ENCODE measurements at regions not wholly inside any gene's neighbourhood (a gene's known extent, or its start where the extent isn't known, plus 50 kb on each side); places are given as distances from the start of the nearest gene placed in this dataset.

GRCh38 chr1:25037174-25038074 lies 107.3 kb upstream of the RUNX3 start:
- DNase-seq (ENCODE audit: low spot score) = peak; percentile 18

GRCh38 chr1:25036117-25036546 lies 106.1 kb upstream of the RUNX3 start:
- no peak for DNase-seq (ENCODE audit: low spot score)

- DNase-seq (ENCODE audit: low spot score) = no peak
Measured at GRCh38 chr1:25035523-25036116, 105.5 kb upstream of the RUNX3 start.

- DNase-seq (ENCODE audit: low spot score) = no peak
Measured at GRCh38 chr1:25034736-25035522, 104.9 kb upstream of the RUNX3 start.

- no peak for DNase-seq (ENCODE audit: low spot score)
Measured at GRCh38 chr1:25033828-25034705, 104.0 kb upstream of the RUNX3 start.

- no peak for DNase-seq (ENCODE audit: low spot score)
Measured at GRCh38 chr1:25033030-25033827, 103.2 kb upstream of the RUNX3 start.

- no peak for DNase-seq (ENCODE audit: low spot score)
Measured at GRCh38 chr1:25031966-25032667, 102.0 kb upstream of the RUNX3 start.

GRCh38 chr1:25031601-25031965 lies 101.5 kb upstream of the RUNX3 start:
- DNase-seq (ENCODE audit: low spot score) = no peak

GRCh38 chr1:25030674-25031589 lies 100.9 kb upstream of the RUNX3 start:
- no peak for DNase-seq (ENCODE audit: low spot score)

GRCh38 chr1:25030012-25030411 lies 99.9 kb upstream of the RUNX3 start:
- no peak for DNase-seq (ENCODE audit: low spot score)

- no peak for DNase-seq (ENCODE audit: low spot score)
Measured at GRCh38 chr1:25028907-25029599, 99.0 kb upstream of the RUNX3 start.

GRCh38 chr1:25028587-25028906 lies 98.5 kb upstream of the RUNX3 start:
- no peak for DNase-seq (ENCODE audit: low spot score)

- DNase-seq (ENCODE audit: low spot score) = no peak
Measured at GRCh38 chr1:25027822-25028586, 97.9 kb upstream of the RUNX3 start.

- DNase-seq (ENCODE audit: low spot score) = no peak
Measured at GRCh38 chr1:25026730-25027450, 96.8 kb upstream of the RUNX3 start.

GRCh38 chr1:25026304-25026703 lies 96.2 kb upstream of the RUNX3 start:
- DNase-seq (ENCODE audit: low spot score) = no peak

- no peak for DNase-seq (ENCODE audit: low spot score)
Measured at GRCh38 chr1:25024615-25025350, 94.7 kb upstream of the RUNX3 start.

All from HT-29 (cell line).